ENCODE measurements at regions not wholly inside any gene's neighbourhood (a gene's known extent, or its start where the extent isn't known, plus 50 kb on each side); places are given as distances from the start of the nearest gene placed in this dataset.

DNA sequence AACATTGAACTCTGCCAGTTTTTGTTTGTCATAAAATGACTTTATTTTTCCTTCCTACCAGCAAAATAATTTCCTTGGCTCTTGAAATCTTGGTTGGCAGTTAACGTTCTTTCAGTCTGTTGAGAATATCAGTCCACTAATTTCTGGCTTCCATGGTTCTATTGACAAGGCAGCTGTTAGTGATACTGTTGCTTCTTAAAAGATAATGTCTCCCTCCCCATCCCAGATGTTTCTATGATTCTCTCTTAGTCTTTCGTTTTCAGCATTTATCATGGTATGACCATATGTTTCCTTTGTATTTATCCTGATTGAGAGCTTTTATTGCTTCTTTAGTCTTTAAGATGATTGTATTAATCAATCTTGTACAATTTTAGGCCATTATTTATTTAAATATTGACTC lies 81.1 kb upstream of the STK26 start (continued):
- TF ChIP-seq POLR2AphosphoS5 (IDR thresholded peaks at IDR 0.05; ENCODE audit: low read depth, low read length) (no peak), SP1 (IDR thresholded peaks at IDR 0.05; ENCODE audit: low read depth) (no peak), EGR1 (IDR thresholded peaks at IDR 0.05; ENCODE audit: low read depth) (no peak)

GRCh38 chrX:131944936-131945902 lies 77.9 kb upstream of the STK26 start:
- ChIA-PET CTCF (no interaction called here), POLR2A (no interaction called here), RAD21 (ENCODE audit: low non-redundant PET in 1 of 2, low total read pairs in 2 of 2, uncharacterized antibody in 2 of 2, unreplicated experiment in 2 of 2) (no interaction called here)
- H3K4me3 ChIP-seq (replicated peaks in 1 of 2; ENCODE audit: low read depth in 1 of 2, low read length in 2 of 2), result no peak overlapping the region
- H3K27ac ChIP-seq (ENCODE audit: low read depth, low read length), result no peak overlapping the region
- H4K20me1 ChIP-seq (ENCODE audit: insufficient read depth), result no peaks in the 10 kb centered on the region
- no peak for ATAC-seq
- no peak overlapping the region for H3K4me2 ChIP-seq (ENCODE audit: low read length)
- BruUV-seq (replicated peaks), result no TSS peak
- H3K4me1 ChIP-seq (ENCODE audit: control insufficient read depth in 1 of 2, insufficient read depth in 2 of 2, low read length in 2 of 2), result no peaks in the 10 kb centered on the region
- intact Hi-C loops (cut with micrococcal nuclease), result no loop called here
- H3K36me3 ChIP-seq (ENCODE audit: control insufficient read depth in 1 of 2, insufficient read depth in 2 of 2, low read length in 2 of 2), result no peaks in the 10 kb centered on the region
- H3K9me2 ChIP-seq (ENCODE audit: insufficient read depth), result no peaks in the 10 kb centered on the region
- no peak overlapping the region for H3K9ac ChIP-seq (ENCODE audit: low read length)
- no peaks in the 10 kb centered on the region for H3K79me2 ChIP-seq (ENCODE audit: insufficient read depth, low read length)
- no peak overlapping the region for H2AFZ ChIP-seq (ENCODE audit: low read depth, low read length, poor library complexity, severe bottlenecking)
- DNase-seq (ENCODE audit: low read depth, low spot score), result no peak
- H3K9me3 ChIP-seq (ENCODE audit: control insufficient read depth in 1 of 2, insufficient read depth in 1 of 2, low read depth in 1 of 2, low read length in 2 of 2), result no peaks in the 10 kb centered on the region
- H3K27me3 ChIP-seq (ENCODE audit: insufficient read depth, low read length), result no peaks in the 10 kb centered on the region
- TF ChIP-seq SP1 (IDR thresholded peaks at IDR 0.05; ENCODE audit: low read depth), result no peak
- TF ChIP-seq ZFX (IDR thresholded peaks at IDR 0.05), result no peak
- TF ChIP-seq EZH2 (IDR thresholded peaks at IDR 0.05), result no peak
- no peak for TF ChIP-seq POLR2A (IDR thresholded peaks at IDR 0.05; ENCODE audit: borderline replicate concordance, extremely low read depth, insufficient read depth, insufficient read length)
- TF ChIP-seq POLR2AphosphoS5 (IDR thresholded peaks at IDR 0.05; ENCODE audit: low read depth, low read length), result no peak
- no peak for TF ChIP-seq ELF1 (IDR thresholded peaks at IDR 0.05; ENCODE audit: borderline replicate concordance, low read depth)
- no peak for TF ChIP-seq JUND (IDR thresholded peaks at IDR 0.05)
- TF ChIP-seq ZNF274 (IDR thresholded peaks at IDR 0.05; ENCODE audit: low read depth, low read length), result no peak
- no peak for TF ChIP-seq FOSL1 (IDR thresholded peaks at IDR 0.05; ENCODE audit: low read depth)
- TF ChIP-seq, protein P1, sequence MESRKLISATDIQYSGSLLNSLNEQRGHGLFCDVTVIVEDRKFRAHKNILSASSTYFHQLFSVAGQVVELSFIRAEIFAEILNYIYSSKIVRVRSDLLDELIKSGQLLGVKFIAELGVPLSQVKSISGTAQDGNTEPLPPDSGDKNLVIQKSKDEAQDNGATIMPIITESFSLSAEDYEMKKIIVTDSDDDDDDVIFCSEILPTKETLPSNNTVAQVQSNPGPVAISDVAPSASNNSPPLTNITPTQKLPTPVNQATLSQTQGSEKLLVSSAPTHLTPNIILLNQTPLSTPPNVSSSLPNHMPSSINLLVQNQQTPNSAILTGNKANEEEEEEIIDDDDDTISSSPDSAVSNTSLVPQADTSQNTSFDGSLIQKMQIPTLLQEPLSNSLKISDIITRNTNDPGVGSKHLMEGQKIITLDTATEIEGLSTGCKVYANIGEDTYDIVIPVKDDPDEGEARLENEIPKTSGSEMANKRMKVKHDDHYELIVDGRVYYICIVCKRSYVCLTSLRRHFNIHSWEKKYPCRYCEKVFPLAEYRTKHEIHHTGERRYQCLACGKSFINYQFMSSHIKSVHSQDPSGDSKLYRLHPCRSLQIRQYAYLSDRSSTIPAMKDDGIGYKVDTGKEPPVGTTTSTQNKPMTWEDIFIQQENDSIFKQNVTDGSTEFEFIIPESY (IDR thresholded peaks at IDR 0.05; ENCODE audit: extremely low read depth, insufficient replicate concordance, low read length), result no peak
- no peak for TF ChIP-seq SIN3A (IDR thresholded peaks at IDR 0.05; ENCODE audit: low read depth)
- TF ChIP-seq MAX (IDR thresholded peaks at IDR 0.05), result no peak
- TF ChIP-seq REST (IDR thresholded peaks at IDR 0.05; ENCODE audit: low read depth), result no peak
- TF ChIP-seq EZH2phosphoT487 (IDR thresholded peaks at IDR 0.05; ENCODE audit: borderline replicate concordance), result no peak
- TF ChIP-seq YY1 (IDR thresholded peaks at IDR 0.05; ENCODE audit: extremely low read depth, insufficient replicate concordance, low read depth, low read length), result no peak
- TF ChIP-seq SRF (IDR thresholded peaks at IDR 0.05; ENCODE audit: low read depth), result no peak
- no peak for TF ChIP-seq EGR1 (IDR thresholded peaks at IDR 0.05; ENCODE audit: low read depth)
- TF ChIP-seq RAD21 (IDR thresholded peaks at IDR 0.05; ENCODE audit: low read depth), result no peak
- no peak for TF ChIP-seq ATF3 (IDR thresholded peaks at IDR 0.05)
